Fibroblast of lung (primary cell): ENCODE measurements at regions not wholly inside any gene's neighbourhood (a gene's known extent, or its start where the extent isn't known, plus 50 kb on each side); places are given as distances from the start of the nearest gene placed in this dataset.

ENCODE experiments used
- EZH2 ChIP-seq: IDR thresholded peaks from 2 replicates; pipeline ENCODE4 v1.5.1; 2012; ENCODE audit warnings: low read length, control low read depth, mild to moderate bottlenecking; ENCODE audit errors: missing control alignments
- TF ChIP-seq, protein P1 (sequence below), 2 donors: IDR thresholded peaks in 1 of 2; conservative IDR thresholded peaks in 1 of 2; 1 replicate in 1 of 2; 2 replicates in 1 of 2; pipeline ENCODE4 v1.5.1; 2011 to 2012; ENCODE audit warnings: low read length in 2 of 2, control low read depth in 1 of 2, inconsistent platforms in 1 of 2, low read depth in 1 of 2, mild to moderate bottlenecking in 1 of 2

DNA sequence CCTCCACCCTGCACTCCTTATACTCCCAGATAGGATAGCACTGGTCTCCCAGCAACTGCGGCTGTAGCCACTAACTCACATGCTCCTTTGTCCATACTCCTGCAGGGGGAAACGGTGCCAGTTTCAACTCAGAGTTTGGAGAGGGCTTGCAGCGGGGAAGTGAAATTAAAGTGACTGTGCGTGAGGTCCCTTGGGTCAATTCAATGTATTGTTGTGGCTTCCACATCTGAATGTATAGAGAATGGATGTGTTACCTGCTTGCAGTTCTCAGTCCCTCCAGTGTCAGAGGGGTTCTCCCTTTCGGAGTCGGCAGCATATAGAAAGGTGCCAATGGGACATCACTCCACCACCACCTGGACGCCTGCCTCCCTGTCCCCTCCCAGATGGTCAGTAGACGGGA lies 93.6 kb upstream of the CNKSR3 start:
- TF ChIP-seq, protein P1, sequence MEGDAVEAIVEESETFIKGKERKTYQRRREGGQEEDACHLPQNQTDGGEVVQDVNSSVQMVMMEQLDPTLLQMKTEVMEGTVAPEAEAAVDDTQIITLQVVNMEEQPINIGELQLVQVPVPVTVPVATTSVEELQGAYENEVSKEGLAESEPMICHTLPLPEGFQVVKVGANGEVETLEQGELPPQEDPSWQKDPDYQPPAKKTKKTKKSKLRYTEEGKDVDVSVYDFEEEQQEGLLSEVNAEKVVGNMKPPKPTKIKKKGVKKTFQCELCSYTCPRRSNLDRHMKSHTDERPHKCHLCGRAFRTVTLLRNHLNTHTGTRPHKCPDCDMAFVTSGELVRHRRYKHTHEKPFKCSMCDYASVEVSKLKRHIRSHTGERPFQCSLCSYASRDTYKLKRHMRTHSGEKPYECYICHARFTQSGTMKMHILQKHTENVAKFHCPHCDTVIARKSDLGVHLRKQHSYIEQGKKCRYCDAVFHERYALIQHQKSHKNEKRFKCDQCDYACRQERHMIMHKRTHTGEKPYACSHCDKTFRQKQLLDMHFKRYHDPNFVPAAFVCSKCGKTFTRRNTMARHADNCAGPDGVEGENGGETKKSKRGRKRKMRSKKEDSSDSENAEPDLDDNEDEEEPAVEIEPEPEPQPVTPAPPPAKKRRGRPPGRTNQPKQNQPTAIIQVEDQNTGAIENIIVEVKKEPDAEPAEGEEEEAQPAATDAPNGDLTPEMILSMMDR (conservative IDR thresholded peaks at IDR 0.05 in 1 of 2, IDR thresholded peaks at IDR 0.05 in 1 of 2; ENCODE audit: low read depth in 1 of 2, low read length in 2 of 2), result no peak
- TF ChIP-seq EZH2, result no peak
